Activated naive CD4-positive, alpha-beta T cell treated with anti-CD3 and anti-CD28 coated beads, Interleukin-2, amount 50 U/mL, for 16 hours (primary cell): ENCODE measurements at regions not wholly inside any gene's neighbourhood (a gene's known extent, or its start where the extent isn't known, plus 50 kb on each side); places are given as distances from the start of the nearest gene placed in this dataset.
"Not testable (repeated sequence)": the region's sequence is repeated elsewhere in the genome, so short reads cannot be mapped to it uniquely, and the experiment has no call there.

ENCODE experiments used
- DNase-seq: peaks from one replicate; pipeline ENCODE4 v3.0.0-alpha.2; 2020

- no peak for DNase-seq
Measured at GRCh38 chr17:65301184-65301583, 164.0 kb downstream of the RGS9 start.

GRCh38 chr17:65297916-65298315, 160.7 kb downstream of the RGS9 start:
- no peak for DNase-seq

GRCh38 chr17:65297384-65297783, 160.2 kb downstream of the RGS9 start:
- no peak for DNase-seq

- DNase-seq, result peak; percentile 66
Measured at GRCh38 chr17:65294181-65294719, 157.1 kb downstream of the RGS9 start.

- DNase-seq, result no peak
Measured at GRCh38 chr17:65293584-65294180, 156.5 kb downstream of the RGS9 start.

GRCh38 chr17:65292430-65292829, 155.3 kb downstream of the RGS9 start:
- no peak for DNase-seq

- not testable (repeated sequence) for DNase-seq
Measured at GRCh38 chr17:65291301-65291700, 154.1 kb downstream of the RGS9 start.

GRCh38 chr17:65290616-65291015, 153.4 kb downstream of the RGS9 start:
- no peak for DNase-seq

GRCh38 chr17:65290056-65290455, 152.9 kb downstream of the RGS9 start:
- DNase-seq, result no peak

GRCh38 chr17:65287040-65287439, 149.9 kb downstream of the RGS9 start:
- no peak for DNase-seq

- no peak for DNase-seq
Measured at GRCh38 chr17:65283704-65284103, 146.5 kb downstream of the RGS9 start.

- DNase-seq, result no peak
Measured at GRCh38 chr17:65279456-65279855, 142.3 kb downstream of the RGS9 start.

GRCh38 chr17:65278820-65279184, 141.6 kb downstream of the RGS9 start:
- no peak for DNase-seq

GRCh38 chr17:65278050-65278819, 141.1 kb downstream of the RGS9 start:
- peak; percentile 24 for DNase-seq

GRCh38 chr17:65277576-65277975, 140.4 kb downstream of the RGS9 start:
- no peak for DNase-seq
